ENCODE measurements at regions not wholly inside any gene's neighbourhood (a gene's known extent, or its start where the extent isn't known, plus 50 kb on each side); places are given as distances from the start of the nearest gene placed in this dataset.
A peak's percentile ranks its signal among the peaks of the same experiment; 100 is the strongest.

- TF ChIP-seq CTCF (IDR thresholded peaks at IDR 0.05) (no peak), POLR2AphosphoS5 (IDR thresholded peaks at IDR 0.05; ENCODE audit: insufficient read depth in 1 of 2, low read depth in 1 of 2) (peak in 1 of 2 donors; percentile 48)
Measured at GRCh38 chr11:13168271-13168670, 109.3 kb upstream of the BMAL1 start.

Measured in vagina (tissue), 2 donors.